ENCODE measurements at regions not wholly inside any gene's neighbourhood (a gene's known extent, or its start where the extent isn't known, plus 50 kb on each side); places are given as distances from the start of the nearest gene placed in this dataset.

- Histone ChIP-seq H3K4me2 (ENCODE audit: low read length) (no peak overlapping the region), H3K9ac (ENCODE audit: low read length) (no peak overlapping the region), H4K20me1 (ENCODE audit: insufficient read depth, low read length) (no peaks in the 10 kb centered on the region), H3K9me3 (ENCODE audit: insufficient read depth, low read length) (no peaks in the 10 kb centered on the region), H3K27ac (ENCODE audit: low read length) (no peak overlapping the region), H3K27me3 (ENCODE audit: low read depth, low read length) (no peaks in the 10 kb centered on the region), H3K36me3 (replicated peaks; ENCODE audit: low read depth, low read length) (no peaks in the 10 kb centered on the region), H3K4me1 (ENCODE audit: low read length) (no peaks in the 10 kb centered on the region), H2AFZ (ENCODE audit: low read depth, low read length) (no peak overlapping the region), H3K4me3 (ENCODE audit: low read length) (no peak overlapping the region), H3K79me2 (ENCODE audit: low read length) (no peaks in the 10 kb centered on the region)
- TF ChIP-seq, protein P1, sequence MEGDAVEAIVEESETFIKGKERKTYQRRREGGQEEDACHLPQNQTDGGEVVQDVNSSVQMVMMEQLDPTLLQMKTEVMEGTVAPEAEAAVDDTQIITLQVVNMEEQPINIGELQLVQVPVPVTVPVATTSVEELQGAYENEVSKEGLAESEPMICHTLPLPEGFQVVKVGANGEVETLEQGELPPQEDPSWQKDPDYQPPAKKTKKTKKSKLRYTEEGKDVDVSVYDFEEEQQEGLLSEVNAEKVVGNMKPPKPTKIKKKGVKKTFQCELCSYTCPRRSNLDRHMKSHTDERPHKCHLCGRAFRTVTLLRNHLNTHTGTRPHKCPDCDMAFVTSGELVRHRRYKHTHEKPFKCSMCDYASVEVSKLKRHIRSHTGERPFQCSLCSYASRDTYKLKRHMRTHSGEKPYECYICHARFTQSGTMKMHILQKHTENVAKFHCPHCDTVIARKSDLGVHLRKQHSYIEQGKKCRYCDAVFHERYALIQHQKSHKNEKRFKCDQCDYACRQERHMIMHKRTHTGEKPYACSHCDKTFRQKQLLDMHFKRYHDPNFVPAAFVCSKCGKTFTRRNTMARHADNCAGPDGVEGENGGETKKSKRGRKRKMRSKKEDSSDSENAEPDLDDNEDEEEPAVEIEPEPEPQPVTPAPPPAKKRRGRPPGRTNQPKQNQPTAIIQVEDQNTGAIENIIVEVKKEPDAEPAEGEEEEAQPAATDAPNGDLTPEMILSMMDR (IDR thresholded peaks at IDR 0.05; ENCODE audit: low read depth, low read length) = no peak
- TF ChIP-seq EZH2phosphoT487 (IDR thresholded peaks at IDR 0.05; ENCODE audit: low read depth) = no peak
Measured at GRCh38 chr11:101363706-101364275, 220.0 kb downstream of the TRPC6 start.

DNA sequence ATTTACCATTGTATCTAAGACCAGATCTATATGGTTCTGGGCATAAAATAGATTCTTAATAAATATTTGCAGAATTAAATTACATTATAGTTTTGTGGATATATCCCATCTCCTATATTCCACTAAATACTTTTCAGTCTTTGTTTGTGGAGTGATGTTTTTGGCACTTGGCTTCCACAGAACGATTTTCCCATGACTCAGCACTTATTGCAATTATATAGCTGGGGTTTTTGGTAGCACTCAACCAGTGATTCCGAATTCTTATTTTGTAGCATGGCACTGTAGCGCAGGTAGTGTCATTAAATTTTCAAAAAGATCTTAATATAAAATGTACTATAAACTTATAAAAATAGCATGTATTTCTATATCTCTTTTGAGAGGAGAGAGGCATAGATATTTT lies 221.2 kb downstream of the TRPC6 start:
- Histone ChIP-seq H3K4me2 (ENCODE audit: low read length) (no peak overlapping the region), H3K9me3 (ENCODE audit: insufficient read depth, low read length) (no peaks in the 10 kb centered on the region), H3K27me3 (ENCODE audit: low read depth, low read length) (no peaks in the 10 kb centered on the region), H2AFZ (ENCODE audit: low read depth, low read length) (no peak overlapping the region), H3K4me1 (ENCODE audit: low read length) (no peaks in the 10 kb centered on the region), H3K27ac (ENCODE audit: low read length) (no peak overlapping the region), H3K9ac (ENCODE audit: low read length) (no peak overlapping the region), H3K79me2 (ENCODE audit: low read length) (no peaks in the 10 kb centered on the region), H3K4me3 (ENCODE audit: low read length) (no peak overlapping the region), H4K20me1 (ENCODE audit: insufficient read depth, low read length) (no peaks in the 10 kb centered on the region), H3K36me3 (replicated peaks; ENCODE audit: low read depth, low read length) (no peaks in the 10 kb centered on the region)
- TF ChIP-seq, protein P1 (IDR thresholded peaks at IDR 0.05; ENCODE audit: low read depth, low read length) = no peak
- no peak for TF ChIP-seq EZH2phosphoT487 (IDR thresholded peaks at IDR 0.05; ENCODE audit: low read depth)

DNA sequence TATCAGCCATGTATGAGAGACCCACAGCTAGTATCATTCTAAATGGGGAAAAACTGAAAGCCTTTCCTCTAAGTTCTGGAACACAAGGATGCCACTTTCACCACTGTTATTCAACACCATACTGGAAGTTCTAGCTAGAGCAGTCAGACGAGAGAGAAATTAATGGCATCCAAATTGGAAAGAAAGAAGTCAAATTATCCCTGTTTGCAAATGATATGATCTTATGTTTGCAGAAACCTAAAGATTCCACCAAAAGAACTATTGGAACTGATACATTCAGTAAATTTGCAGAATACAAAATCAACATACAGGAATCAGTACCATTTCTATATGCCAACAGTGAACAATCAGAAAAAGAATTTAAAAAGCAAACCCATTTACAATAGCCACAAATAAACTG lies 226.0 kb downstream of the TRPC6 start:
- H3K4me1 ChIP-seq (ENCODE audit: low read length) = no peaks in the 10 kb centered on the region
- TF ChIP-seq EZH2phosphoT487 (IDR thresholded peaks at IDR 0.05; ENCODE audit: low read depth) = no peak
- TF ChIP-seq, protein P1 (IDR thresholded peaks at IDR 0.05; ENCODE audit: low read depth, low read length) = no peak
- no peaks in the 10 kb centered on the region for H3K79me2 ChIP-seq (ENCODE audit: low read length)
- H4K20me1 ChIP-seq (ENCODE audit: insufficient read depth, low read length) = no peaks in the 10 kb centered on the region
- H3K9ac ChIP-seq (ENCODE audit: low read length) = no peak overlapping the region
- no peaks in the 10 kb centered on the region for H3K9me3 ChIP-seq (ENCODE audit: insufficient read depth, low read length)
- no peak overlapping the region for H3K27ac ChIP-seq (ENCODE audit: low read length)
- no peaks in the 10 kb centered on the region for H3K27me3 ChIP-seq (ENCODE audit: low read depth, low read length)
- H3K4me3 ChIP-seq (ENCODE audit: low read length) = no peak overlapping the region
- no peaks in the 10 kb centered on the region for H3K36me3 ChIP-seq (replicated peaks; ENCODE audit: low read depth, low read length)
- H2AFZ ChIP-seq (ENCODE audit: low read depth, low read length) = no peak overlapping the region
- H3K4me2 ChIP-seq (ENCODE audit: low read length) = no peak overlapping the region

- Histone ChIP-seq H3K9ac (ENCODE audit: low read length) (no peak overlapping the region), H3K27ac (ENCODE audit: low read length) (no peak overlapping the region), H3K9me3 (ENCODE audit: insufficient read depth, low read length) (no peaks in the 10 kb centered on the region), H3K79me2 (ENCODE audit: low read length) (no peaks in the 10 kb centered on the region), H3K4me1 (ENCODE audit: low read length) (no peaks in the 10 kb centered on the region), H3K27me3 (ENCODE audit: low read depth, low read length) (no peaks in the 10 kb centered on the region), H4K20me1 (ENCODE audit: insufficient read depth, low read length) (no peaks in the 10 kb centered on the region), H2AFZ (ENCODE audit: low read depth, low read length) (no peak overlapping the region), H3K4me2 (ENCODE audit: low read length) (no peak overlapping the region), H3K4me3 (ENCODE audit: low read length) (no peak overlapping the region), H3K36me3 (replicated peaks; ENCODE audit: low read depth, low read length) (no peaks in the 10 kb centered on the region)
- TF ChIP-seq, protein P1 (IDR thresholded peaks at IDR 0.05; ENCODE audit: low read depth, low read length) = no peak
- no peak for TF ChIP-seq EZH2phosphoT487 (IDR thresholded peaks at IDR 0.05; ENCODE audit: low read depth)
Measured at GRCh38 chr11:101354801-101355200, 225.2 kb upstream of the PGR start.
